Midbrain (tissue), 1 donor: ENCODE measurements at regions not wholly inside any gene's neighbourhood (a gene's known extent, or its start where the extent isn't known, plus 50 kb on each side); places are given as distances from the start of the nearest gene placed in this dataset.

Experiments used
- DNase-seq: peaks from one replicate; lab custom pipeline; 2025; lab: John Stamatoyannopoulos, UW

DNA sequence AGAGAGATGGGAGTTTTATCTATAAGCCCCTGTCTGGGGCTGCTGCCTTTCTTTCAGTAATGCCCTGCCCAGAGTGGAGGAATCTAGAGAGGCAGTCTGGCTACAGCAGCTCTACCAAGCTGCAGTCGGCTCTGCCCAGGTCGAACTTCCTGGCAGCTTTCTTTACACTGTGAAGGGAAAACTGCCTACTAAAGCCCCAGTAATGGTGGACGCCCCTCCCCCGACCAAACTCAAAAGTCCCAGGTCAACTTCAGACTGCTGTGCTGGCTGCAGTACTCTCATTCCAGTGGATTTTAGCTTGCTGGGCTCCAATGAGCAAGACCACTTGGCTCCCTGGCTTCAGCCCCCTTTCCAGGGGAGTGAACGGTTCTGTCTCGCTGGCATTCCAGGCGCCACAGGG is 65.9 kb upstream of the RARB start:
- DNase-seq: no peak

- DNase-seq: no peak
These were observed 62.4 kb upstream of the RARB start for GRCh38 chr3:25365636-25366035.

DNA sequence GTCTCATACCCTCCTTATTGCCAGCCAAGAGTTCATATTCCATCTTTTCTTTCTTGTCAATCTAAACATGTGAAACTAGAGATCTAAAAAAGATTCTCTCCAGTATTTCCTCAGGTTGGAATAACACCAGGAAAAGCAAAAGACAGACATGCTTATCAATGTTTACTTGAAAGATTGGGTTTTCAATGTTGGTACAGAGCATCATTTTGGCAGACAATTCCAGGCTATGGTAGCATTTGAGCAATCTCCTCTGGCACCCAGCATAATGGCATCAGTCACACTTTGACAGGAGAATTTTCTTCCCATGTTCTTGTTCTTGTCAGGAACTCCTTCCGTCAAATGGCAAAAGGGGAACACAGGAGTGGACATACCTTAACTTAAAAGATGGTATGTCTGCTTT is 61.0 kb upstream of the RARB start:
- DNase-seq: no peak

GRCh38 chr3:25372167-25372566 is 55.9 kb upstream of the RARB start:
- DNase-seq: no peak

- DNase-seq: no peak
These were observed 51.7 kb upstream of the RARB start for GRCh38 chr3:25376340-25376739.

DNA sequence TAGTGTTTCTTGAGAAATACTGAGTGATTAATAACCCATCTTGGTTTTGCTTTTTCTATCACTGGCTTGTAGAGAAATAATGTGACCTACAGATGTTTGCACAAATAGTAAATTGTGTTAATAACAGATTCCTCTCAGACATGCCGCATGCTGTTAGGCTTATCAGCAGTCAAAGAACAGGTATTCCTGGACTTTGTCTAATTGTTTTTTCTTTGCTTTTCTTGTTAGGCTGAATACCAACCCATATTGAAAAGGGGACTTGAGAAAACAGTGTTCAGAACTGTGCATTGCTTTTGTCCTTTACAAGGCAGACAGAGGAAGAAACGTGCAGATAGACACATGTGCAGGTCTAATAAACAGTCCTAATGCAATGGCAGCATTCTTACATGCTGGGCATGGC is 51.0 kb upstream of the RARB start:
- no peak for DNase-seq
